G401.6 (cell line): ENCODE measurements at regions not wholly inside any gene's neighbourhood (a gene's known extent, or its start where the extent isn't known, plus 50 kb on each side); places are given as distances from the start of the nearest gene placed in this dataset.

Experiments
- FAIRE-seq: peaks from 2 replicates; lab custom pipeline; 2012; peaks lifted over from hg19 to GRCh38; lab: Jason Lieb, UNC

DNA sequence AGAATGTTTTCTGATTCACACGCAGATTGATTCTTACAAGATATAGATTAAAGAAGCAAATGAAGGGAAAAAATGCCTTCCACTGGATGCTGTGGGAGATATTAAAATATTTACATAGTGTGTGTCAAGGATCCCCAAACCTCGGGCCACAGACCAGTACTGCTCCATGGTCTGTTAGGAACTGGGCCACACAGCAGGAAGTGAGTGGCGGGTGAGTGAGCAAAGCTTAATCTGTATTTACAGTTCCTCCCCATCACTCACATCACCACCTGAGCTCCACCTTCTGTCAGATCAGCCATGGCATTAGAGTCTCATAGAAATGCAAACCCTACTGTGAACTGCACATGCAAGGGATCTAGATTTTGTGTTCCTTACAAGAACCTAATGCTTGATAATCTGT, 552.6 kb upstream of the GOLIM4 start:
- FAIRE-seq, result no peak

DNA sequence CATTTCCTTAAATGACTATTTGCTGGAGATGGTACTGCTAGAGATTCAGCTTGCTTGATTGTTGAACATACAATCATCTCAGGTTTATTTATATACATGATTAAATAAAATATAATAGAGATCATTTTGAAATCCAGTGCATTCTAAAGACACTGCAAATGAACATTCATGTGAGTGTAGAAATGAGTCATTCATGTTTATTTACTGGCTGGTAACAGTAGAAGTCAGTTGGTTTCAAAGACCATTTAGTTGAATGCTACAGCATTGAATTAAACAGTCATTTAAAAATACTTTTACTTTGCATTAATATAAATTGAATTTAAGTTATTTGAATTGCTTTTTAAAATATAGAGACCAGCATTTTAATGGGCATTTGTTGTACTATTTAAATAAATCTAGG, 551.9 kb upstream of the GOLIM4 start:
- no peak for FAIRE-seq

DNA sequence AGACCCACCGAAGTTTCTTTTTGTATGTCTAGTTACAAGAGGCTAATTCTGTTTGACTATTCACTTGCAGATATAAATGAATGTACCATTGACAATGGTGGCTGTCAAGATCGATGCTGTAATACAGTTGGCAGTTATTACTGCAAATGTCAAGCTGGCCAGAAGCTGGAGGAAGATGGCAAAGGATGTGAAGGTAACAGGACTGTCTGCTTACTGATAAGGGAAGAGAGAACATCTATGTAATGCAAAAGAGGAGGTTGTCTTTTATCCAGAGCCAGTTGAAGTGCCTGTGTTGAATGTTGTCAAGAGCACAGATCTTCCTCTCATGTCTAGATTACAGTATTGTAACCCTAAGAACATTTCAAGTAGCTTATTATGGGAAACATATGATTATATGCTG, 549.5 kb upstream of the GOLIM4 start:
- no peak for FAIRE-seq

DNA sequence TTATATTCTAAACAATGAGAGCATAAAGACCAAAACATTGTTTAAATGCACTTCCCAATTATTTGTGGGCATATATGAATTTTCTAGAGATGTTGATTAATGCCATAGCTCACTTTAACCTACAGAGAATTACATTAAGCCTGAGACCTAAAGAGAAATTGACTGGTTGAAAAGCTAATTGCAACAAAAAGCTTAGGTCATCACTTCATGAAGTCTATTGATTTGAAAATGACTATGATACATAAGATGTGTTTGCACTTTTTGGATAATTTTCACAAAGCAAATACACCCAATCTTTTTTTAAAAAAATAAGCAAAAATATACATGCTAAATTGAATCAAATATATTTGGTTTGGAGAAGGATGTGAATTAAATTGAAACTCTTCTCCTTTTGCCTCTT, 532.8 kb upstream of the GOLIM4 start:
- FAIRE-seq, result no peak

DNA sequence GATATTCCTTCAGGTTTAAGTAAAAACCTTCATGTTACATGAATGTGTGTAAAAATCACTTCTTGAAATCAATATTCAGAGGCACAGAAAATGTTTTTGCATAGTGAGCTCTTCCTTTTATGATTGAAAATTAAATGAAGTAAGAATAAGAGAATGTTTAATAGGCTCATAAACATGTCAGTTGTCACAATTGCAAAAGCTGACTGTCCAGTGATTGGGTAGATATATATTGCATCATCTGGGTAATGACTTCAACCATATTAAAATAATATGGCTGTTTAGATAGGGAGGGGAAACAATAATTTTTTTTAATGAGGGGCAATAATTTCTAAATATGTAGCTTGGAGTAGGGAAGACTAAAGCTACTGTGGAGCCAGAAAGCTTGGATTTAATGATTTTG, 529.8 kb upstream of the GOLIM4 start:
- FAIRE-seq, result no peak

DNA sequence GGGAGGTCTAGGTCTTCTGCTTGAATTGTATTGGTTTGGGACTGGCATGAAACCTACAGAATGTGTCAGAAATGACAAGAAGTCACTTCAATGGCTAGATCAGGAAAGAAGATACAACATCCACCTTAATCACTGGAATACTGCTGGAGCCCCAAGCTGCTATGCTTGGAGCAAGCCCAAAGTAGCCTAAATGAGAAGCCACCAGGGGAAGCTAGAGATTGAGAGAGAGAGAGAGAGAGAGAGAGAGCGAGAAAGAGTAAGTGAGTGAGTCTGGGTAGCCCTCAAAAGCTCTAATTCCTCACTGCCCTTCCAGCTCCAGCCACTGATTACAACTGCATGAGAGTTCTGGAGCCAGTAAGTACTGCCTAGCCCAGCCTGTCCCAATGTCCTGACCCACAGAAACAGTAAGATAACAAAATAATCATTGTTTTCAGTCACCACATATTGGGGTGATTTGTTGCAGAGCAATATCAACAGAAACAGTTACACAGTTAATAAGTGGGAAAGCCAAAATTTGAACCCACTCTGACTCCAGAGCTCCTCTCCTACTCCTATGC, 529.2 kb upstream of the GOLIM4 start:
- no peak for FAIRE-seq

DNA sequence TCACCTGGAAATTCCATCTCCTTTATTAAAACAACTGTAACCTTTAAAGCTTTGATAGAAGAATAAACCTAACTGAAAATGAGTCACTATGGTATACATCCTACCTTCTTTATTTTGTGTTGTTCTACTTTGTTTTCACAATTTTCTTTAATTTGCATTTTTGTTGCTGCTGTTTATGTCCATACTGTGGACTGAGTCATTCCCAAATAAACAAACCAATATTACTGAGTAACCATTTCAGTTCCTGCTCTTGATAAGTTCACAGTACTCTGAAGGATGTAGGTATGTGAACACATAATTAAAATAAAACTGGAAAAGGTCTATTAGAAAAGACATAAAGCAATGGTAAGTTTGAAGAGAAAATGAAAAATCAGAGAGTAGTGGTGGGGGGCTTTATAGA, 528.5 kb upstream of the GOLIM4 start:
- no peak for FAIRE-seq

DNA sequence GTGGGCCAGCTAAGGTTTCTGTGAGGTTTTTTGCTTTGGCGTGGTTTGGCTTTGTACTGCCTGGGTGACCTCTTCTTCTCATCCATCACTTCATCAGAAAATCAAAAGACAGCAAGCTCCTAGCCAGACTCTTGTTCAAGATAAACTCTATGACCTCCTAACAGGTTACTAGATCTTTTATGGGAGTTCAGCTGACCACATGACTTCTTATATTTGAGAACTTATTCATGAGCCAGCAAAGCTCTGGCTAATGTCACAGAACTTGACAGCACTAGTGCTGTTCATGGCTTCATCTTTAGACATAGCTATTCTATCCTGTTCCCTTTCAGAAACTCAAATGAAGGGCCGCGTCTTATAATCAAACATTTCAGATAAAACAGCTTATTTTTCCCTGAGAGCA, 527.1 kb upstream of the GOLIM4 start:
- FAIRE-seq, result no peak

DNA sequence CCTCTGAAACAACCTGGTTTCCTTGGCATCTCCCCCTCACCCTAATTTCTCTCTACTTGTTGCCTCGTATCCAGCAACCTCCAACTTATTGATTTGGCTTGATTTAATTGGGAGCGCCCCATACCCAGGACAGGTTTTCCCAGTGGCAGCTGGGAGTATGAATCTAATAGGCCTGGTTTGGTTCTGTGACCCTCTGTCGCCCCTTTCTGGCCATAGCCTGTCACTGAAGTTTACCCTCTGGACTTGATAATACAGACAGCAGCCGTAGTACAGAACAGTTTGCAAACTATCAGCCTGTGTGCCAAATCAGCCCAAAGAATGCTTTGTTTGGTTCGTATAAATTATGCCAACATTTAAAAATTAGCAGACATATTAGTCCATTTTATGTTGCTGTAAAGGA, 525.1 kb upstream of the GOLIM4 start:
- no peak for FAIRE-seq

DNA sequence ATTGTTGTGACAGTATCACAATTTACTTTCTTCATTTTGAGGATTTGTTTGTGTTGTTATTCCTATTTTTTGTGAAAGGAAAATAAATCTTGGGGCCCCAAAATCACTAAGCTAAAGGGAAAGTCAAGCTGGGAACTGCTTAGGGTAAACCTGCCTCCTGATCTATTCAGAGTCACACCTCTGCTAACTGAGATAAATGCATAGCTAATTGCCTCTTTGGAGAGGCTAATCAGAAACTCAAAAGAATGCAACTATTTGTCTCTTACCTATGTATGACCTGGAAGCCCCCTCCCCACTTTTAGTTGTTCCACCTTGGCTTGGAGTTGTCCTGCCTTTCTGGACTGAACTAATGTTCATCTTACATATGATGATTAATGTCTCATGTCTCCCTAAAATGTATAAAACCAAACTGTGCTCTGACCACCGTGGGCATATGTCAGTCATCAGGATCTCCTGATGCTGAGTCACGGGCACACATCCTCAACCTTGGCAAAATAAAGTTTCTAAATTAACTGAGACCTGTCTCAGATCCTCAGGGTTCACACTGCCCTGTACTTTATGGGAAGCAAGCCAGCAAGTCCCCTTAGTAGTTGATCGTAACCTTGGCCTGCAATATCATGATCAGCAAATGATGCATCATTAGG, 523.2 kb upstream of the GOLIM4 start:
- no peak for FAIRE-seq

DNA sequence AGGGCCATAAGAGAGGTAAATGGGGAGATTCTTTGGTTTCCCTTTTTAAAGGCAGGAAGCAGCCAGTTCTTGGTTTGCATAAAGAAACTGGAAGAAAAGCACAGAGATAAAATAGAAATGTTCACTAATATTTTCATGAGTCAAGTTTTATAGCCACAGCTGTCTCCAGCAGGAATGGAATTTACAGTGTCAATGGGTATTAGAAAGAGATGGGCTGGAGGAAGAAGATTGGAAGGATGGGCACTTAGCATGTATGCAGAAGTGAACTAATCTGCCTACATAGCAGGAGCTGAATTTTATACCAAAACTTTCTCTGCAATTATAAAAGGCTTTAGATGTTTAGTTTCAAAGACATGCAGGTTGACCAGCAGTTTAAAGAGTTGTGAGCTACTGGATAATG, 521.9 kb upstream of the GOLIM4 start:
- FAIRE-seq, result no peak

DNA sequence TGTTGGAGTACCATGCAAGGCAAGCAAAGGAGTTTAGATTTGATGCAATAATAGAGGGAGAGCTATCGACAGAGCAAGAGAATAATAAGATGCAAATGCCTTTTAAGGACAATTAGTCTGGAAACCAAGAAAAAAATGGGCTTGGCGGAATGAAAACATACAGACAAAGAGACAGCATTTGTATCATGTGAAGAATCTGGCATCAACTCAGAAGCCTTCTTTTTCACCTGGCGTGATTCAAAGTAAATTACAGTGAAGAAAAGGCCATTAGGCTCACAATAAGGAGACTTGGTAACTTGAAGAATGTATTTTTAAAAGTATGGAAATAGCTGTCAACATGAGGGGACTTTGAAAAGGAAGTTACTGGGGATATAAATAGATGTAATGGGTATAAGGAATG, 521.2 kb upstream of the GOLIM4 start:
- FAIRE-seq, result no peak

DNA sequence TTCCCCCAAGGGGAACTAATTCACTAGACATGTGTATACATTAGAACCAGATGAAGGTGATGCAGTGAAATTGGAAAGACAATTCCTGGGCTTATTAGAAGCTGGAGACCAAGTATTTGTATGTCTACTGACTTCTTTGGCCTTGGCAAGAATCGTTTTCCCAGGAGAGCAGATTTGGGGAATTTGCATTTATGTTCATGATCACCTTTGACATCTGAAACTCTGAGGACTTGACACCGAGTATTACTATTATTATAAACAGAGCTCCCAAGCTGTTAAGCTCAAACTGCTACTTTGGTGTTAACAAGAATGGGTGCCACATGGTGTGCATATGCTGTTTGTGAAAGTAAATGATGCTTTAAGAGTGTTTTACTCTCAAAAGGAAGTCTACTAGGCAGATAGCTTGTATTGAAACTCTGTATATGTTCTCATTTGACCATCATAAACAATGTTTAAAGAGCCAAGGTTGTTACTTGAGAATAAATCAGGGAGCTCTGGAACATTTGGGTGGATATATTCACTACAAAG, 519.8 kb upstream of the GOLIM4 start:
- FAIRE-seq, result no peak

DNA sequence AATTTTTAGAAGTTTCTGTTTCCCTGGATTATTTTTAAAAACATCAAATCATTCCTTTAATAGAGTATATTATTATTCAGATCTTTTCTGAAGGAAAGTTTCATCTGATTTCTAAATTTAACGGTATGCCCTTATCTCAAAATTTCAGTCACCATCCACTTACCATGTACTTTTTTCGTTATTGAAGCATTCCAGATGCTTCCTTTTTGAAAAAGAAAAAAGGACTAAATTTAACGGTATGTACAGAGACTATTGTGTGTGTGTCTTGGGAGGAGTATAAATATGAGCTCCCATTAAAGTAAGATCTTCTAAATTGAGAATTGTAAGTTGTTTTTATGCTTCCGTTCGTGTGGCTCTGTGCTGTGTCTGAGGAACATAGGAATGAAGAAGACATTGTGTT, 517.4 kb upstream of the GOLIM4 start:
- FAIRE-seq, result no peak

DNA sequence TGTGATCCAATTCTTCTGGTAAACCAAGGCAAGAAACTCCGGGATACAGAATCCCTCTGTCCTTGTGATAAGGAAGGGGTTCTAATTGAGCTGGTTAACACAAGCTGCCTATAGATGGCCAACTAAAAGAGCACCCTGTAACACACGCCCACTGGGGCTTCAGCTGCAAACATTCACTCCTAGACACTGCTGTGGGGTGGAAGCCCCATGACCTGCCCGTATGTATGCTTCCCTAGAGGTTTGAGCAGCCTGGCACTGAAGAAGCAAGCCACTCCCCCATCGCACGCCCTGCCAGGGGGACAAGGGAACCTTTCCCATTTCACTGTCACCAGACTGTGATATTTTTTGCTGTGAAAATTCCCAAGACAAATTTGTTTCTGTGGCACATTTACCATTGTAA, 516.9 kb upstream of the GOLIM4 start:
- no peak for FAIRE-seq

DNA sequence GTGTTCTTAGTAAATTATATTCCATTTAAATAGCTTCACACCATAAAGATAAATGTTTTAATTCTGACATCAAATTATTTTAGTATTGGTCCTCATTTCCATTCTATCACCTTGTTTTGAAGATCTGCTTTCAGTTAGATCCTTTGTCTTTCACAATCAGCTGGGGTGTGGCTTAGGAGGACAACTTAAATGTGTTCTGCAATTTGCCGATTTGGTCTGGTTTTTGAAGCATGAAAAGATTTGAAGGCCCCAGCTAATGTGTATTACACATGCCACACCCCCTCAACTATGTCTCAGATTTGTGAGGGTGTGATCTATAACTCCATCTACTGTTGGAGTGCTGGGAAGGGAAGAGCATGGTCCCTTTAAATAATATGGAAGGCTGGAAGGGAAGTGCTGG, 516.1 kb upstream of the GOLIM4 start:
- FAIRE-seq, result no peak

DNA sequence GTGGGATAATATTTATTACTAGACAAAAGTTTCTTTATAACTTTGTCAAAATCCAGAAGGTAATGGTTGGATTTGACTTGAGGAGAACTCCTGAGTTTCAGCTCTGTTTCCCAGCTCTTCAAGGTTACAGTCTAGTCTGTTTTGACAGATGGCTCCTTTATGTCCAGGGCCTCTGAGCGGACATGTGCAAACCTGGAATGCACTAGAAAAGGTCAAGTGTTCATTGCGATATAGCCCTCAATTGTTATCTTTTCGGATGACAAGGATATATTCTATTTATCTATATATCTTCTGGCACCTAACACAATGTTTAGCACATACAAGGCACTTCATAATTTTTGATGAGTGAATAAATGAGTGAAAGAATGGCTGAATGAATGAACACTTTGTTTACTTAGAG, 513.2 kb upstream of the GOLIM4 start:
- FAIRE-seq, result no peak

DNA sequence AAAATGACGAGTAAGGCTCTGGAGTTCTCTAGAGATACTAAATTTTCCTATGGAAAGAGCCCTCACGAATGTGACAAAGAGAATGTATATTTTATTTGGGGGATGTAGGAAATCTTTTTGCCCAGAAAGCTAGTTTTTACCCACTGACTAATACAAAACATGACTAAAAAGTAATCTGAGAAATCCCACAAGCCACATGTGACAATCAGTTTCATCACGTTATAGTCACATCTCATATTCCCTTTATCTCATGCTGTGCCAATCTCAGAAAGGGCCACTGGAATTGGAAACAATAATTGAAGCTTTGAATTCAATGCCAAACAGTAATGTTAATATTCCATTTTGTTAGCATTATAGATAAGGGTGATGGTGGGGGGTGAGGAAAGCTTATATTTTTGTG, 509.0 kb upstream of the GOLIM4 start:
- FAIRE-seq, result no peak

DNA sequence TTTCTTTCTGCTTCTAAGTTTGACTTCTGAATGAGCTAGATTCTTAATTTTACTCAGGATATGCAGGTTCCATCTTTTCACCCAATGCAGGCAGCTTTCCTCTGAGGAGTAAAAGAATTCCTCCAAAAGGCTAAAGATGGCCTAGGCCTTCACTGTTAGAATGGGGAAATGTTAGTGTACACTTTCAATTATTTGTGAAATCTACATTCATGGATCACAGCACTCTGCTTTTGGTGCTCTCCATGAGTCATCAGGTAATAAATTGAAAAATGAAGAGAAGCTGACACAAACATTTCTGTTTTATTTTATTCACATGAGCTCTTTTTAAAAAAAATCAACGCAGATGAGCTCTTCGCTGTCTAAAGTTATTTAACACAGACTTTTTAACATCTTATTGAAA, 502.5 kb upstream of the GOLIM4 start:
- FAIRE-seq, result no peak

DNA sequence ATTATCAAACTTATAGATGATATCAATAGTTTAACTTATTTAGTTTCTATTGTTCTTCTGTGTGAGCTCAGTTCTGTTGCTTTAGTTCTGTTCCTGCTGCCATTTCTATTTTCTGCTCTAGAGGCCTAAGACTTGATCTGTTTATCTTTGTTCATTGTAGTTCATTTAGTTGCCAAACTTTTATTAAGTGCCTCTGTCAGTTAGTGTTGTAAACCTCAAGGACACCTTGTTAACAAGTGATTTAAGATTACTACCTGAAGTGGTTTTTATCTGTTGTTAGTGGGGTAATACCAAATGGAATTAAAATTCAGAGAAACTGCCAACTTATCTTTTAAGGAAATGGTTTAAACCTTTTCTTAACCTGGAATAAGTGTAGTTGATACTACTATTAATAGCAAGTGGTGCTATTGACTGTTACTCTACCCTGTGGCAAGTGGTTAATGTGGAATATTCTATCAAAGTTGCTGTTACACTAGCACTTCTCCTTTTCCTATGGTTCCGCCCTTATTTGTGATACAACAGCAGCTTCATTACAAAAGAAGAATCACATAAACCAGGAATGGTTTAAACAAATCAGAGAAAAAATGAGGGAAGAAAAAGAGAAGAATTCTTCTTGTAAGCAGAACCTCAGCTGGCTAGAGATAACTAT, 500.6 kb upstream of the GOLIM4 start:
- no peak for FAIRE-seq

DNA sequence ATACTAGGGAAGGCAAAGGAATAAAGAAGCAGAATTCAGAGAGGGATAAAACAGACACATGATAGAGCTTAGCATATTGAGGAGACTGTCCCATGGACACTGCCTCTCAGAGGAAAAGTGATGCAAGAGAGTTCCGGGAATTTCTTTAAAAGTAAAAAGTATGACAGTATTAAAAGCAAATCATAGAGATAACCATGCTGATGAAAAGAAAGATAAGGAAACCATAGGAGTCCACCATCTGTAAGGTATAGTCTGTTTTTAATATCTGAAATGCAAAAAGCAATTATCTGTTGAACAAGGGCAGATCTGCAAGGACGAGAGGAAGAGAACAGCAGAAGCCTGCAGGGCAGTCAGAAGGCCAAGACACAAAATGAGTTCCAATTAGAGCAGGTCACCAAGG, 495.9 kb upstream of the GOLIM4 start:
- no peak for FAIRE-seq

DNA sequence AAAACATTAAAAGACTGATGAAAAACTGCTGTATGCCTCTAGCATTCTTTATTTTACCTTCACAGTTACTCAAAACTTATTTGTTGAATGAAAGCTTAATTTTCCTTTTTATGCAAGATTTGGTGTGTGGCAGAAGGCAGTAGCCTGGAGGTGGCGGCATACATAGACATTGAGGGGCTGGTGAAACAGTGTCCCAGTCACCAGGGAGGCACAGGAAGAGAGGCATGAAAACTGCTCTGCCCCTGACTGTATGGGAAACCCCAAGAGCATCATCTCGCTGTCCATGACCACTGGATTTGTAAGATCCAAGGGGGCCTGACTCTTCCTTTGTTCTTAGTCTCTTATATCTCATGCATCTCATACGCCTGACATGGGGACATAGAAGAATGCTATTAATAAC, 493.7 kb upstream of the GOLIM4 start:
- no peak for FAIRE-seq

DNA sequence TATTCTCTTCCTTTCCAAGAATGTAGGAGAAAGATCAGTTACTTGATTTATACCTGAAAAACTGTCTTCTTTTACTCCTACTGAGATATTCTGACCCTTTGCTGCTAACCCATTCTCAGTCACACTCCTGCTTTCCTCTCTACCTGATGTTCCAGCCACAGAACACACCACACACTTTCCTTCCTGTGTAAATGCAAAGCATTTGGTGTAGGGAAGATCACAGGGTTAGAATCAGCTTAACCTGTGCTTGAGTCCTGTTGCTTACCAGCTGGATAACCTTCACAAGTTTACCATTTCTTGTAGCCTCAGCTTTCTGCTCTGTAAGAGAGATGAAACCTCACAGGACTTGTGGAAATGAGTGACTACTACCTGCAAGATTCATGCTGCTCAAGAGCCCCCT, 489.8 kb upstream of the GOLIM4 start:
- FAIRE-seq, result no peak

DNA sequence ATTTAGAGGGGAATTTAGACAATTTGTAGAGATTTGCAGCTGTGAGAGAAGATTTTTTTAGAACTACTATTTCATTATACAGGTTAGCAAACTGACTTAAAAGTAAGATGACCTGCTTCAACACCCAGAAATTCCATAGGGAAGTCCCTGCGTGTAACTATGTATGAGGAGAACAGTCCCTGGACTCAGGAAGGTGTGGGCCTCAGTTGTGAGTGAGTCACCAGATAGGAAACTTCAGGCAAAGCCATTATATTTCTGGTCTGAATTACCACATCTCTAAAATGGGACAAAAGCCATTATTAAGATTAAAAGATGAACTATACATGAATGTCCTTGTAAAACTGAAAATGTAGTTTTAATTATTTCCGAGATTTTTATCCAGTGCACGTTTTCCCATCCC, 488.3 kb upstream of the GOLIM4 start:
- no peak for FAIRE-seq
